HCT116 (cell line): ENCODE measurements at regions not wholly inside any gene's neighbourhood (a gene's known extent, or its start where the extent isn't known, plus 50 kb on each side); places are given as distances from the start of the nearest gene placed in this dataset.

Experiments
- ATAC-seq: fragments of 200-7000 bp; cut with Tn5 transposase; 2 replicates; pipeline ENCODE4 v1.9.1; 2020; ENCODE audit warnings: mild to moderate bottlenecking, moderate library complexity
- BruUV-seq: library from RNA; stranded (reverse); fragments of 400-500 nt; replicated peaks from 2 replicates; lab custom pipeline; 2021; lab: Mats Ljungman, UMichigan
- CTCF ChIA-PET: fragments of 300-600 bp; sonication (Branson Sonifier 250); formaldehyde crosslinking; loops from one replicate; lab custom pipeline; 2021; ENCODE audit warnings: antibody characterized with exemption; lab: Charles Lee
- POLR2A ChIA-PET: fragments of 300-600, 350-600 bp; sonication (Branson Sonifier 250); formaldehyde crosslinking; loops from one replicate; lab custom pipeline; 2021; ENCODE audit warnings: antibody characterized with exemption; lab: Charles Lee
- RAD21 ChIA-PET, 2 experiments: fragments of 300-600 bp; sonication (Branson Sonifier 250); formaldehyde crosslinking; loops; one replicate each; lab custom pipeline; 2023; ENCODE audit warnings: low total read pairs in 2 of 2; ENCODE audit not compliant: uncharacterized antibody in 2 of 2, unreplicated experiment in 2 of 2, low non-redundant PET in 1 of 2; lab: Charles Lee
- DNase-seq: peaks from one replicate; pipeline ENCODE4 v3.0.0-alpha.2; 2010; ENCODE audit warnings: low read depth, low spot score
- H2AFZ ChIP-seq: fragments of 200-600 bp; shearing (Covaris generic), sonication (generic); 2 replicates; pipeline ENCODE4 v1.6.1; 2017; ENCODE audit warnings: low read depth, mixed run types, mixed read lengths, antibody characterized with exemption, low read length; ENCODE audit not compliant: poor library complexity, severe bottlenecking
- H3K27ac ChIP-seq: 2 replicates; pipeline ENCODE4 v1.5.1; 2012; ENCODE audit warnings: low read depth, low read length
- H3K27me3 ChIP-seq: fragments of 200-600 bp; sonication (generic); 2 replicates; pipeline ENCODE4 v1.6.1; 2016; ENCODE audit warnings: mixed run types, low read length, mixed read lengths; ENCODE audit not compliant: insufficient read depth
- H3K36me3 ChIP-seq, 2 experiments: fragments of 200-500 bp in 1 of 2; fragments of 200-600 bp in 1 of 2; sonication (Bioruptor generic) in 1 of 2; sonication (generic) in 1 of 2; 2 replicates each; pipeline versions ENCODE4 v1.5.1 to v1.6.1; 2014 to 2016; ENCODE audit warnings: low read length in 2 of 2, inconsistent platforms in 1 of 2, mixed read lengths in 1 of 2, mixed run types in 1 of 2; ENCODE audit not compliant: insufficient read depth in 2 of 2, control insufficient read depth in 1 of 2
- H3K4me1 ChIP-seq, 2 experiments: fragments of 200-600 bp in 1 of 2; sonication (generic) in 1 of 2; 2 replicates each; pipeline versions ENCODE4 v1.5.1 to v1.6.1; 2012 to 2017; ENCODE audit warnings: low read length in 2 of 2, inconsistent platforms in 1 of 2, mild to moderate bottlenecking in 1 of 2, mixed read lengths in 1 of 2, mixed run types in 1 of 2, moderate library complexity in 1 of 2; ENCODE audit not compliant: insufficient read depth in 2 of 2, control insufficient read depth in 1 of 2
- H3K4me2 ChIP-seq: fragments of 200-600 bp; sonication (generic); 2 replicates; pipeline ENCODE4 v1.6.1; 2017; ENCODE audit warnings: mixed run types, low read length, mixed read lengths
- H3K4me3 ChIP-seq, 2 experiments: fragments of 200-600 bp in 1 of 2; sonication (generic) in 1 of 2; replicated peaks in 1 of 2; 2 replicates each; pipeline ENCODE4 v1.5.1; 2011 to 2016; ENCODE audit warnings: low read length in 2 of 2, control low read depth in 1 of 2, low read depth in 1 of 2, mild to moderate bottlenecking in 1 of 2, mixed read lengths in 1 of 2, mixed run types in 1 of 2
- H3K79me2 ChIP-seq: fragments of 200-600 bp; sonication (generic); 2 replicates; pipeline ENCODE4 v1.6.1; 2017; ENCODE audit warnings: mild to moderate bottlenecking, mixed run types, low read length, moderate library complexity, mixed read lengths; ENCODE audit not compliant: insufficient read depth
- H3K9ac ChIP-seq: fragments of 200-600 bp; sonication (generic); 2 replicates; pipeline ENCODE4 v1.6.1; 2016; ENCODE audit warnings: low read length, mixed read lengths
- H3K9me2 ChIP-seq: fragments of 200-600 bp; sonication (generic), shearing (Covaris generic); 2 replicates; pipeline ENCODE4 v1.6.1; 2017; ENCODE audit warnings: mixed run types, mild to moderate bottlenecking, moderate library complexity; ENCODE audit not compliant: insufficient read depth
- H3K9me3 ChIP-seq, 2 experiments: fragments of 200-500 bp in 1 of 2; fragments of 200-600 bp in 1 of 2; sonication (Bioruptor generic) in 1 of 2; sonication (generic) in 1 of 2; 2 replicates each; pipeline ENCODE4 v1.6.1; 2014 to 2017; ENCODE audit warnings: low read length in 2 of 2, mixed read lengths in 2 of 2, inconsistent platforms in 1 of 2, low read depth in 1 of 2, mild to moderate bottlenecking in 1 of 2, mixed run types in 1 of 2, moderate library complexity in 1 of 2; ENCODE audit not compliant: control insufficient read depth in 1 of 2, insufficient read depth in 1 of 2
- H4K20me1 ChIP-seq: fragments of 200-600 bp; sonication (generic), shearing (Covaris generic); 2 replicates; pipeline ENCODE4 v1.6.1; 2017; ENCODE audit warnings: mixed run types, mild to moderate bottlenecking, moderate library complexity; ENCODE audit not compliant: insufficient read depth
- CEBPB ChIP-seq: IDR thresholded peaks from 2 replicates; pipeline ENCODE4 v1.6.1; 2012; ENCODE audit warnings: low read depth
- EGR1 ChIP-seq: IDR thresholded peaks from 2 replicates; pipeline ENCODE4 v1.6.1; 2012; ENCODE audit warnings: low read depth
- ELF1 ChIP-seq: IDR thresholded peaks from 2 replicates; pipeline ENCODE4 v1.6.1; 2012; ENCODE audit warnings: low read depth, borderline replicate concordance
- EZH2 ChIP-seq: fragments of 200-600 bp; sonication (generic); IDR thresholded peaks from 2 replicates; pipeline ENCODE4 v1.6.1; 2017; ENCODE audit warnings: antibody characterized with exemption, mixed run types
- FOSL1 ChIP-seq: IDR thresholded peaks from 2 replicates; pipeline ENCODE4 v1.6.1; 2012; ENCODE audit warnings: low read depth
- JUND ChIP-seq: IDR thresholded peaks from 2 replicates; pipeline ENCODE4 v1.6.1; 2012
- POLR2AphosphoS5 ChIP-seq: IDR thresholded peaks from 2 replicates; pipeline ENCODE4 v1.6.1; 2011; ENCODE audit warnings: mild to moderate bottlenecking, low read depth, low read length, moderate library complexity
- RAD21 ChIP-seq: IDR thresholded peaks from 2 replicates; pipeline ENCODE4 v1.6.1; 2012; ENCODE audit warnings: low read depth, mild to moderate bottlenecking
- SP1 ChIP-seq: IDR thresholded peaks from 2 replicates; pipeline ENCODE4 v1.6.1; 2012; ENCODE audit warnings: low read depth
- SRF ChIP-seq: IDR thresholded peaks from 2 replicates; pipeline ENCODE4 v1.6.1; 2012; ENCODE audit warnings: low read depth
- ZFX ChIP-seq: fragments of 450-650 bp; IDR thresholded peaks from 2 replicates; pipeline ENCODE4 v1.6.1; 2017
- ZNF274 ChIP-seq: fragments of 200-500 bp; sonication (Bioruptor generic); IDR thresholded peaks from 2 replicates; pipeline ENCODE4 v1.6.1; 2014; ENCODE audit warnings: mild to moderate bottlenecking, low read depth, low read length, inconsistent platforms
- intact Hi-C: fragments of 100-400 bp; cut with micrococcal nuclease; formaldehyde crosslinking; loops from 2 replicates; pipeline ENCODE4 v1.10.0; 2022
- TF ChIP-seq, protein P1 (sequence below): IDR thresholded peaks from 2 replicates; pipeline ENCODE4 v1.6.1; 2012
- TF ChIP-seq, protein P2 (sequence below), 3 experiments: fragments of 200-600 bp in 1 of 3; sonication (generic) in 1 of 3; IDR thresholded peaks in 2 of 3; conservative IDR thresholded peaks in 1 of 3; 2 replicates each; pipeline ENCODE4 v1.5.1; 2012 to 2017; ENCODE audit warnings: low read depth in 2 of 3, low read length in 2 of 3, antibody characterized with exemption in 1 of 3, borderline replicate concordance in 1 of 3, control low read depth in 1 of 3, mild to moderate bottlenecking in 1 of 3, mixed read lengths in 1 of 3, mixed run types in 1 of 3, moderate library complexity in 1 of 3; ENCODE audit not compliant: insufficient read depth in 1 of 3
- TF ChIP-seq, protein P3 (sequence below): IDR thresholded peaks from 2 replicates; pipeline ENCODE4 v1.6.1; 2012

DNA sequence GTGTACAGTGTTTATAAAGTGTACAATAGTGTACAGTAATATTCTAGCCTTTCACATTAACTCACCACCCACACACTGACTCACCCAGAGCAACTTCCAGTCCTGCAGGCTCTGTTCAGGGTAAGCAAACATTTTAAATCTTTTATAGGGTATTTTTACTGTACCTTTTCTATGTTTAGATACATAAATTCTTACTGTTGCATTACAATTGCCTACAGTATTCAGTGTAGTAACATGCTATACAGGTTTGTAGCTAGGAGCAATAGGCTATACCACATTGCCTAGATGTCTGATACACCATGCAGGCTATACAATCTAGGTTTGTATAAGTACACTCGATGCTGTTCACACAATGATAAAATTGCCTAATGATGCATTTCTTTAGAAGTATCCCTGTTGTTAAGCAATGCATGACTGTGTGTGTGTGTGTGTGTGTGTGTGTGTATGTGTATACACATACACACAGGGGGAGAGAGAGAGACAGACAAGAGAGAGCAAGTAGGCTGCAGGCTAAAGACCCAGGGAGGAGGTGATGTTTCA is 72.5 kb upstream of the PRR23C start:
- no peaks in the 10 kb centered on the region for H3K9me3 ChIP-seq
- H3K4me2 ChIP-seq: peak overlapping the region; percentile 50
- ChIA-PET POLR2A (no interaction called here), CTCF (no interaction called here)
- ATAC-seq: peak; percentile 47
- intact Hi-C loops: no loop called here
- no peak overlapping the region for H3K9ac ChIP-seq
- BruUV-seq: no TSS peak
- peaks cover 26 to 66% of the 10 kb centered on the region in 2 experiments for H3K4me1 ChIP-seq
- H3K79me2 ChIP-seq: no peaks in the 10 kb centered on the region
- peak overlapping the region; percentile 17 for H2AFZ ChIP-seq
- no peaks in the 10 kb centered on the region for H3K27me3 ChIP-seq
- no peak for DNase-seq
- 0 out of 2 replicates have a peak, but pooled peaks have one; percentile 21 for TF ChIP-seq SP1
- TF ChIP-seq FOSL1: peak; percentile 24
- TF ChIP-seq POLR2AphosphoS5: no peak
- peak; percentile 79 for TF ChIP-seq EGR1
- TF ChIP-seq, all 23 proteins: peak for 3
- Histone ChIP-seq H3K9me2 (no peaks in the 10 kb centered on the region), H3K27ac (no peak overlapping the region), H4K20me1 (no peaks in the 10 kb centered on the region), H3K4me3 (peak overlapping the region in 1 of 2 experiments; percentile 23; a peak in 1 of 4 replicates), H3K36me3 (no peaks in the 10 kb centered on the region)
- RAD21 ChIA-PET: interaction anchor here in 1 of 2 experiments (0.6 kb wide), 1 partner anchor 21 kb away, joined by 5 read pairs; no protein-coding TSS in a partner anchor

DNA sequence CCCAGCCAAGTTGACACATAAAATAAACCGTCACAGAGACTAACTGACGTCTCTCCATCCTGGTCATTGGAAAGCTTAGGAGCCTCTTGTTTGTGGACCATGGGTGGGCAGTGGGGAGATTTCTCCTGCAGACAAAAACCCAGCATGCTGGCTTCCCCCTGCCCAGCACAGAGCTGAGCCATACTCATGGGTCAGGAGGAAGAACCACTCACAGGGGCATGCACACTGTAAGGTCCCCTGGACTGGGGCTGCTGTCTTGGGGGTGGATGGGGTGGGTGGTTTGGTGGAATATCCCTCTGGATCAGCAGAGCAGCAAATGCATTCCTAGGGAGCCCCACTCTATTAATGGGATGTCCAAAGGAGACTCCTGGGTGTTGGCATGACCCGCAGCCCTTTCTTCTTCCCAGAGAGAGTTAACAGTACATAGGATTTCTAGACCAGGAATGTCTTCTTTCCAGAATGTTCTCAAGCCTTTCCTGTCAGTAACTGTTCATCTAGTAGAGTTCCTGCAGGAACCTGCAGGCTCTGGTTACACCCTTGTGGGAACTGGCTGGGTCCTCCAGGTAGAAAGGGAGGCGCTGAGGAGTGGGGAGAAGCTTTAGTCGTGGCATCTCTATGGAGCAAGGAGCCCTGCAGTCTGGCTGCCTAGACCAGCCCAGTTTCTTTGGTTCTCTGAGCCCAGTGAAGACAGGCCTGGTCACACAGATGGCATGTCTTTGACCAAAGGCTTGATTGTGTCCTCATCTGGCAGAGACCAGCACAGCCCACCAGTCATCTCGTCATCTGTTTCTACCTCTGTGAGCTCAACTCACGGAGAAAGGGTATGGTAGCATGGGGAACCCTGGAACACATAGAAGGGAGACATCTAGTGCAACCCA is 73.4 kb upstream of the PRR23C start:
- TF ChIP-seq JUND (no peak), EZH2 (no peak), ELF1 (no peak), ZFX (no peak), EGR1 (no peak), ZNF274 (no peak), CEBPB (no peak), RAD21 (no peak), SRF (no peak)
- TF ChIP-seq, protein P1, sequence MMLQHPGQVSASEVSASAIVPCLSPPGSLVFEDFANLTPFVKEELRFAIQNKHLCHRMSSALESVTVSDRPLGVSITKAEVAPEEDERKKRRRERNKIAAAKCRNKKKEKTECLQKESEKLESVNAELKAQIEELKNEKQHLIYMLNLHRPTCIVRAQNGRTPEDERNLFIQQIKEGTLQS: no peak
- TF ChIP-seq, protein P2, sequence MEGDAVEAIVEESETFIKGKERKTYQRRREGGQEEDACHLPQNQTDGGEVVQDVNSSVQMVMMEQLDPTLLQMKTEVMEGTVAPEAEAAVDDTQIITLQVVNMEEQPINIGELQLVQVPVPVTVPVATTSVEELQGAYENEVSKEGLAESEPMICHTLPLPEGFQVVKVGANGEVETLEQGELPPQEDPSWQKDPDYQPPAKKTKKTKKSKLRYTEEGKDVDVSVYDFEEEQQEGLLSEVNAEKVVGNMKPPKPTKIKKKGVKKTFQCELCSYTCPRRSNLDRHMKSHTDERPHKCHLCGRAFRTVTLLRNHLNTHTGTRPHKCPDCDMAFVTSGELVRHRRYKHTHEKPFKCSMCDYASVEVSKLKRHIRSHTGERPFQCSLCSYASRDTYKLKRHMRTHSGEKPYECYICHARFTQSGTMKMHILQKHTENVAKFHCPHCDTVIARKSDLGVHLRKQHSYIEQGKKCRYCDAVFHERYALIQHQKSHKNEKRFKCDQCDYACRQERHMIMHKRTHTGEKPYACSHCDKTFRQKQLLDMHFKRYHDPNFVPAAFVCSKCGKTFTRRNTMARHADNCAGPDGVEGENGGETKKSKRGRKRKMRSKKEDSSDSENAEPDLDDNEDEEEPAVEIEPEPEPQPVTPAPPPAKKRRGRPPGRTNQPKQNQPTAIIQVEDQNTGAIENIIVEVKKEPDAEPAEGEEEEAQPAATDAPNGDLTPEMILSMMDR (IDR thresholded peaks at IDR 0.05 in 2 of 3, conservative IDR thresholded peaks at IDR 0.05 in 1 of 3; ENCODE audit: borderline replicate concordance in 1 of 3, insufficient read depth in 1 of 3, low read depth in 2 of 3, low read length in 2 of 3): no peak
- TF ChIP-seq, protein P3, sequence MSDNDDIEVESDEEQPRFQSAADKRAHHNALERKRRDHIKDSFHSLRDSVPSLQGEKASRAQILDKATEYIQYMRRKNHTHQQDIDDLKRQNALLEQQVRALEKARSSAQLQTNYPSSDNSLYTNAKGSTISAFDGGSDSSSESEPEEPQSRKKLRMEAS: no peak
- no peak overlapping the region for H3K4me3 ChIP-seq
- ATAC-seq: no peak
- H3K9me3 ChIP-seq: no peaks in the 10 kb centered on the region
- peaks cover 21 to 57% of the 10 kb centered on the region in 2 experiments for H3K4me1 ChIP-seq
- intact Hi-C loops: no loop called here
- no peaks in the 10 kb centered on the region for H3K79me2 ChIP-seq
- ChIA-PET RAD21 (no interaction called here), CTCF (no interaction called here), POLR2A (no interaction called here)
- no peak for DNase-seq
- no peaks in the 10 kb centered on the region for H3K9me2 ChIP-seq
- no peak overlapping the region for H3K27ac ChIP-seq
- H3K9ac ChIP-seq: no peak overlapping the region
- H4K20me1 ChIP-seq: no peaks in the 10 kb centered on the region
- no peaks in the 10 kb centered on the region for H3K36me3 ChIP-seq
- H3K27me3 ChIP-seq: no peaks in the 10 kb centered on the region
- H3K4me2 ChIP-seq: no peak overlapping the region
- BruUV-seq: no TSS peak
- no peak overlapping the region for H2AFZ ChIP-seq
